Stimulated activated CD4-positive, alpha-beta T cell treated with anti-CD3 and anti-CD28 coated beads, Interleukin-1b, Interleukin-23, amount 100 ng/mL, for 4 hours (primary cell): ENCODE measurements at regions not wholly inside any gene's neighbourhood (a gene's known extent, or its start where the extent isn't known, plus 50 kb on each side); places are given as distances from the start of the nearest gene placed in this dataset.

Experiments used
- DNase-seq, 2 donors: peaks; one replicate each; pipeline ENCODE4 v3.0.0-alpha.2; 2020; ENCODE audit warnings: low read depth in 2 of 2

DNA sequence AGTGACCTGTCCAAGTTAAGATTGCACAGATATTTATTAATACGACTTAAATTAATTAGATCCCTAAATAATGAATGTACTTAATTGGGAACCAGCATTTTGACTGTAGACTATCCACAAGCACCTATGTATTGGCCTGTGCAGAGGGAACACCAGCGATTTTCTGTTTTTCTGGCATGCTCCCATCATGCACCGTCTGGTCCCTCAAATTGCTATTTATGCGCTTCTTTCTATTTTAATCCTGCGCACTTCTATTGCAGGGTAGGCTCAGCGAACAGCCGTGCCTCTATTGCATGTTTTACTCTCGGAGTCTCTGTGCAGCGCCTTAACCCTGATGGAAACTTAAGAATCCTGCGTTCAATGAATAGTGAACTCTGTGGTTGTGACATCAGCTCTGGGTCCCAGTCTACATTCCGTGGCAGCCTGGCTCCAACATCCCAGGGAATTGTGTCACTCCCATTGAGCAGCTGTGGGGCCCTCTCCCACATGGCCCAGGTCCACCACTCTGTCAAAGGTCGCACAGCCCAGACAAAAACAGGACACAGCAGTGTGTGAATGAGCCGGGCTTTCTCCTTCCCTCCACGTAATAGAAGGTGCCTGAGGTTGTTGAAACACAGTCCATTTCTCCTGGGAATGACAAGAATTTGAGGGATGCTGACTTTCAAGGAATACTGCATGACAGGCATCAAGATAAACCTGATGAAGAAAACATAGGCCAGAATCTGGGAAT is 239.7 kb upstream of the KLF6 start:
- no peak for DNase-seq

DNA sequence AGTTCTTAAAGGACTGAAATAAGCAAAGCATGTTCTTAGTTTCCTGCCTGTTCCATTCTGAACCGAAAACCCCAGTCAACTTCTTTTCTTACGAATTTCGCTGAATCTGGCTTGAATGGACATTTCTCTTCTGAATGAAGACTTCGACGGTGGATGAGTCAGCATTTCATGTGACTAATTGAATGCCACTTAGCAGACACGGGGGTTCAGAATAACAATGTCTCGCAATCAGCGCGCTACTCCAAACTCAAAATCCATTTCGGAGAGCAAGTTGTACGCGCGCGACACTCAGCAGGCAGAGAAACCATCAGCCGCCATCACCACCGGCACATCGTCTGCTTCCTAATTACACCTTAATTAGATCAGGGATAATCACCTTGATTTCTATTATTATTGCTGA is 239.0 kb upstream of the KLF6 start:
- no peak for DNase-seq

- DNase-seq = no peak
Measured at GRCh38 chr10:4022473-4022872, 237.5 kb upstream of the KLF6 start.

DNA sequence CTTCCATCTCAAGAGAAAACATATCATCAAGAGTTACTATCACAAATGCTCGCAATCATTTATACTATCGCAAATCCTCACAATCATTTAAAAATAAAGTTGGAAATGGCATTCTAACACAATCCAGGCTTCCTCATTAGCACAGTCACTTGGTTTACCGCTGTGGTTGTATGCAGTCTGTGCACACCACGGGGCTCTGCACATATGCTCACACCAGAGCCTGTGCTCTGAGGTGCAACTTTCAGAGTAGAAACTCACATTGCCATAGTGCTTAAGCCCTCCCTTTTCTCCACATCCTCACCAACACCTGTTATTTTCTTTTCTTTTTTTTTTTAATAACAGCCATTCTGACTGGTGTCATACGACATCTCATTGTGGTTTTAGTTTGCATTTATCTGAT is 235.6 kb upstream of the KLF6 start:
- DNase-seq = no peak

- no peak for DNase-seq
Measured at GRCh38 chr10:4018054-4018511, 233.1 kb upstream of the KLF6 start.

DNA sequence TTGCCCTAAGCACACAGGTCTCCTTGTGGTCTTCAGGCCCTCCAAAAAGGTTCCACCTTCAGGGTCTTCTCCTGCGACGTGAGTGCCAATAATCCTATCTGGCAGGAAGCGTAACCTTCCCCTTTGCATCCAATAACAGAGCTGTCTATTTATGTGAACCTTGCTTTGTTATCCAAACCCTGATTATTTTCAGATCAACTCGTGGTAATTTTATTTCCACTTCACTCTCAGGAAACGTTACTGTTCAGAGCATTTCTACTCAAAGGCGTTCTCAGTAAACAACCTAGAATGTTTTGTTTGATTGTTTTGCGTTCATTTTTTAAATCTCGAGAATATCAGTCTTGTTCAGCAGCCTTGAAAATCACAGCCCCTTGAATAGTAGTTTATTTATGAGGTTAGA is 232.3 kb upstream of the KLF6 start:
- no peak for DNase-seq

DNA sequence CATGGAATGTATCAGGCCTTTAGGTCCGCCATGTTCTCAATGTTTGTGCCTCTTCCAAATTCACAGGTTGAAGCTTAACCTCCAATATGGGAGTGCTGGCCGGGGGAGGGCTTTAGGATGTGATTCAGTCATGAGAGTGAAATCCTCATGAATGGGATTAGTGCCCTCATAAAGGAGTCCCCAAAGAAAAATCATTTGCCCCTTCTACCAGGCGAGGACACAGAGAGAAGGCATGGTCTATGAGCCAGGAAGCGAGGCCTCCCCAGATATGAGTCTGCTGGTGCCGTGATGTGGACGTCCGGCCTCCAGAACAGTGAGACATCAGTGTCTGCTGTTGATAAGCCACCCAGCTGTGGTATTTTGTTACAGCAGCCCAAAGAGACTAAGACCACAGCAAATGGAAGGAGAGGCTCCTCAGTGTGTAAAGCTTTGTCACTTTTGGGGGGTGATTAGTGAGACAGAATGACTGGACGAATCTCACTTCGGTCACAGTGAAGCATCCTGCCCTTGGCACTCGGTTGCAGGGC is 231.3 kb upstream of the KLF6 start:
- no peak for DNase-seq

GRCh38 chr10:4013651-4014121 is 228.7 kb upstream of the KLF6 start:
- peak; percentile 27 to 40 for DNase-seq

DNA sequence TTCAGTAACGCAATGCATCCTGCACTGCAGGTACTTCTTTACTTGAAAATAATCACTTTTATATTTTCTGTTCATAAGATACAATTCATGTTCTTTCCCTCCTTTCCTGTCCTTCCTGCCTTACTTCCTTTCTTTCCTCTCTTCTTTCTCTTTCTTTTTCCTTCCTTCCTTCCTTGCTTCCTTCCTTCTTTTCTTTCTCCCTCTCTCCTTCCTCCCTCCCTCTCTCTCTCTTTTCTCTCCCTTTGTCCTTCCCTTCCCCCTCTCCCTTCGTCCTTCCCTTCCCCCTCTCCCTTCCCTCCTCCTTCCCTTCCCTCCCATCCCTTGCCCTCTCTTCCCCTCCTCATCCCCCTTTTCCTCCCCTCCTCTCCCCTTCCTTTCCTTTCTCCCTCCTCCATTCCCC is 227.8 kb upstream of the KLF6 start:
- no peak for DNase-seq

DNA sequence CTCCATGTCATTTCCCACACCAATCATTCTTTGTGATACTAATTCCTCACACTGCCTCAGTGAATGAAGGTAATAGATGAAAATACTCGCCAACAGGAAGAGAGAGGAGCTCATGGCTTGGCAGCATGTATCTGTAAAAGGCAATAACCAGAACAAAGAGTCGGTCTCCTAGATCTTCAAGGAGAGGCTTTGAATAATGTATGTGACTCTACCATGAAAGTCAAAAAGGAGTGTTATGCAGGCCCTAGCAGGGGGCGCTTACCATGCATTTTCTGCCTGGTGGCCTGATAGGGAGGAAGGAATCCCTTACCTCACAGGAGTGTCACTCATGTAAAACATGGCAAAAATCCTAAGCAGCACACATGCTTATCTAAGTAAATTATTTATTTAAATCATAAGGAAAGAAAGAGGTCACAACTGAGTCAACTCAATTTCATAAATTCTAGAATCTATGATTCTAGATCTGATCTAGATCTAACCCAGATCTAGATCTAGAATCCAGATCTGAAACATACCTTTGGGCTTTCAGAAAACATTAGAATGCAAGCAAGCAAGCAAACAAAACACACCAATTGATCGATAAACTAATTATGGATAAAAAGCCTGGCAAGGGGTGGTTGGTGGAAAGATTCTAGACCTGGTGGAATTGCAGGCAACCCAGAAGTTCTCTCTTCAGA is 226.3 kb upstream of the KLF6 start:
- no peak for DNase-seq

DNA sequence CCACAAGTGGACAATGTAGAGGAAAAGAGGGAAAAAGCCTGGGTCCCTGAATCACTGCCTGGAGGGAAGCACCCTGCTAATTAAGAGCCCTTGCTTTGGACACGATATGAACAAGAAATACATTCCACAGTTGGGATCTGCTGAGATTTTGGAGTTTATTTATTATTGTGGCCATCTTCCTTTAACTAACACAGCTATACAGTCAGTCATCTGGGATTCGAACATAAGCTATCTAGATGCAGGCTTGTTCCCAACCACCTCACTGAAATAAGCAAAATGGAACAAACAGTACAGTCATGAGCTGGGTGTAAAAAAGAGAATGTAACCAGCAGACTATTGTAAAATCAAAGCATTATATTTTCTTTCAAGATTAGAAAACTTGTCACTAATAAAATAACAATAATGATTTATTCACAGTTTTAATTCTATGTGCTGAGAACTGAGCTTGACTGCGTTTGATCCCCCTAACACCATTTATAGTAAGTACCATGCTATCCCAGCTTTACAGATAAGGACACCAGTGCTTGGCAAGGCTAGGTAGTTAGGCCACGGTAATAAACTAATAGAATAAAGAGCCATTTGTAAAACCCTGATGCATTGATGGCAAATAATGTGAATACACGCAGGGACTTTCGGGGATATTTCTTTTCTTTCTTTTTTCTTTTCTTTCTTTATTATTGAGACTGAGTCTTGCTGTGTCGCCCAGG is 223.8 kb upstream of the KLF6 start:
- no peak for DNase-seq

- no peak for DNase-seq
Measured at GRCh38 chr10:4007771-4008170, 222.8 kb upstream of the KLF6 start.

GRCh38 chr10:4006858-4007257 is 221.8 kb upstream of the KLF6 start:
- DNase-seq = no peak

GRCh38 chr10:4006051-4006450 is 221.0 kb upstream of the KLF6 start:
- DNase-seq = no peak

DNA sequence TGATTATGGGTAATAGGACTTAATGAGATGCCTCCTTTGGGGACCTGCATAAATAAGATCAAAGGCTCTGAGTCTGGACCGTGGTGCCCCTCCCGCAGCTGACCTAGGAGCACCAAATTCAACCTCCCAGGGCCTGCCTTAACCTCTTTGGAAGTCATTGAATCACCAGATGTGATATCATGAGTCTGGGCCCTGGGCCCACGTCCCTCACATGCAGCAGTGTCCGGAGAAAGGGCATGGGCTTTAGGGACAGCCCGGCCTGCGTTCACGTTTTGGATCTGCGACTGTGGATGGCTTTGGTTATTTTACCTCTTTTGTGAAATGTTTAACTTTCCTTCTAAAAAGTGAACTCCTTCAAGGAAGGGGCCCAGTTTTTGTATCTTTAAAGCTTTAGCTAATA is 220.0 kb upstream of the KLF6 start:
- no peak for DNase-seq

DNA sequence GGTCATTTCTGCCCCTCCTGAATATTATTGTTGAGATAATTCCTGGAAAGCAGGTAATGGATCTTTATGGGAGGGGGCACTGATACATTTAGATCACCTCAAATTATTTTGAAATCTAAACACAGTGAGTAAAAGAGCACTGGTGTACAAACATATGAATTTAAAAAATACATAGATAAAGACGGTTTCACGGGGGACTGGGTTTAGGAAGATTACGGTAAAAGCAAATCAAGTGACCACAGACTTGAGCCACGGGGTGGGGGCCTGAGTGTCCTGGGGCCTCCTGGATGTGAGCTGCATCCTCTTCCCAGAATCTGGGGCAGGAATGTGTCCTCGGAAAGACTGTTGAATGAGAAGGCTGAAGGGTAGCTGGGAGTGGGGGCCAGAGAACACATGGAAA is 219.1 kb upstream of the KLF6 start:
- DNase-seq = no peak

DNA sequence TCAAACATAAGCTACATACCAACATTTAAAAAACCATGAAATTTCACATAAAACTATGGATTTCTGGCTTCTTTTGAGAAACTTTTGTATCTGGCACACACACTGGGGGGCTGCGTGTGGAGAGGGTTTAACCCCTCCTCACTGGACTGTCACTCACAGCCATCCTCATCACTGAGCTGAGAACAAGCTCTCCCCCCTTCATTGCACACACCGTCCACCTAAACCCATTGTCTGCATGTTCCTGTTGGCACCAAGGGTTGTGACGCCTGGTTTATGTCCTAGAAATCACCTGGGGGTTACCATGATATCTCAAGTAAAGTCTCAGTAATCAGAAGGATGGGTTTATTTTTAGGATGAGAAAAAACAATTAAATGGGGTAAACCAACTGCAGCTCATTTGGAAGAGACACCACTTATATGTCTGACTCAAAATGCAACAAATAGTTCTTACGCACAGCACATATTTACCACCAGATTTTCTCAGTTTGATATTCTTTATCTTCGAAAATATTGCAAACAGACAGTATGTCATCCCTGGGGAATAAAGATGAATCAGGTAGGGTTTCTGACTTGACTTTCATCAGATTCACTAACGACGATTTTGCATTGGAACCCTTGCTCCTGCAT is 218.5 kb upstream of the KLF6 start:
- no peak for DNase-seq

DNA sequence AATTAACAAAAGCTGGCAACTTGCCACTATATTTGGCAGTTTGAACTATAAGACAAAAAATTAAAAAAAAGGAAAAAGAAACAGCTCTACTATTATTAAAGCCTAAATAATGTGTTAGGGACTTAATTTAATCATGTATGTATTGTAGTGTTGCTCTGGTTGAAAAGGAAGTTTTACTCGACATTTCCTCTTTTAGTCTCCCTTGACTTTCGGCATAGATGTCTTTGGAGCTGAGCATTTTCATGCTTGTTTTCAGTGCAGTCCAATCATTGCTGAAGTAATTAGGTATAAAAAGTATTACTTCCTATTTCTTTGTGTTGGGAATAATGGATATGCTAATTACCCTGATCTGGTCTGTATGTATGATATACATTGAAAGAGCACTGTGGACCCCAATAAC is 216.8 kb upstream of the KLF6 start:
- no peak for DNase-seq

DNA sequence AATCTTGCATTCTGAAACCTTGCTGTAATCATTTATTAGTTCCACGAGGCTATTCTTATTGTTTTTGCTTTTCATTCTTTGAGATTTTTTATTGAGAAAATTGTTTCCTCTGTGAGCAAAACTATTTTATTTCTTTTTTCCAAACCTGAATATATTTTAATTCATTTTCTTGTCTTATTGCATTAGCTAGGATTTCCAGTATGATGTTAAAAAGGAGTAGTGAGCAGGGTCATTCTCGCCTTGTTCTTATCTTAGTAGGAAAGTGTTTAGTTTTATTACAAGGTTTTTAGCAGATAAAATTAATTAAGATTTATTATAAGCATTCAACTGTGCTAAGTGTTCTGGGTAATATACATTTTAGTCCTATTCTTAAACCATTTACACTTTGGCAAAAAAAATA is 214.6 kb upstream of the KLF6 start:
- no peak for DNase-seq

- no peak for DNase-seq
Measured at GRCh38 chr10:3996697-3997096, 211.7 kb upstream of the KLF6 start.

DNA sequence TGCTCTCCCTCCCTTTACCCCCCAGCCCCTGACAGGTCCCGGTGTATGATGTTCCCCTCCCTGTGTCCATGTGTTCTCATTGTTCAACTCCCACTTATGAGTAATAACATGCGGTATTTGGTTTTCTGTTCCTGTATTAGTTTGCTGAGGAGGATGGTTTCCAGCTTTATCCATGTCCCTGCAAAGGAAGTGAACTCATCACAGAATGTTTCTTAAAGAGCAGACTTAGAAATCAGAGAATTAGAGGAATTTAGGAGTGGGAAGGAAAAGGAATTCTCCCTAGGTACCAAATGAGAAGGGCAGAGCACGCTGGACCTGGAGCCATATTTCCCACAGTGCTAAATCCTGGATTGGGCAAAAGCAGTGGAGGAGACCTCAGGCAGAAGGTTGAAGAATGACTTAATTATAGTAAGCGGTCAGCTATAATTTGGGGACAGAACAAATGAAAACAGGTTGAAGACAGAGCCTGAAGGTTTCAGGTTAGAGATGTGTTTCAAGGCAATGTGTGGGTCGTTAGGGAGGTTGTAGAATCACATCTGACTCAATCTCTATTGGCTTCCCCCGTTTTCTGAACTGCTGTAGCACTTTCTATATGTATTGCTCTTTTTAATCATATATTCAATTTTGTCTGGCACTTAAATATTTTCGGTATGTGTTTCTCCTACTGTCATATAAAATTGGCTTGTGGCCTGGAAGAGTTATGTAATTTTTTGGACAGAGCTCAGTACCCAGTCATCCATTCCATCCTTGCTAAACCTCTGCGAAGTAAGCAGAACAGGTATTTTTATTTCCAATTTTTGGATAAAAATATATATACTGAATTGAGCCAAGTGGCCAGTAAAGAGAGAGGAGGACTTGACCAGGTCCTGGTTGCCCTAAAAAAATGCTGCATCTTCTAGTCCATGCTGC is 210.5 kb upstream of the KLF6 start:
- no peak for DNase-seq
